K562 (cell line): ENCODE measurements at regions not wholly inside any gene's neighbourhood (a gene's known extent, or its start where the extent isn't known, plus 50 kb on each side); places are given as distances from the start of the nearest gene placed in this dataset.

Experiments used
- ATAC-seq: fragments of 200-7000 bp; cut with Tn5 transposase; 3 replicates; pipeline ENCODE4 v1.9.1; 2020; ENCODE audit warnings: moderate library complexity
- BruUV-seq: library from RNA; stranded (reverse); fragments of 400-500 nt; replicated peaks from 2 replicates; lab custom pipeline; 2021; lab: Mats Ljungman, UMichigan
- CTCF ChIA-PET: fragments of 300-600 bp; formaldehyde crosslinking; extraction: SDS; loops from one replicate; lab custom pipeline; 2021; ENCODE audit warnings: low intra/inter-chr PET ratio; lab: Yijun Ruan, JAX
- POLR2A ChIA-PET: fragments of 300-600, 350-650 bp; sonication (Branson Sonifier 250); formaldehyde crosslinking; extraction: SDS; loops from one replicate; lab custom pipeline; 2021; ENCODE audit warnings: antibody characterized with exemption, inconsistent platforms; lab: Yijun Ruan, JAX
- DNase-seq, 4 experiments: peaks; one replicate each; pipeline versions ENCODE4 v3.0.0 to v3.0.0-alpha.2; 2011 to 2018; ENCODE audit warnings: low spot score in 3 of 4, mixed read lengths in 3 of 4; ENCODE audit errors: extremely low read depth in 1 of 4
- FAIRE-seq: peaks from 2 replicates; lab custom pipeline; 2011; peaks lifted over from hg19 to GRCh38; lab: Jason Lieb, UNC
- H2AFZ ChIP-seq: 2 replicates; pipeline ENCODE4 v1.6.0; 2011; ENCODE audit warnings: low read depth, low read length, control low read depth, inconsistent platforms
- H3K27ac ChIP-seq: fragments of 200-600 bp; 3 replicates; pipeline ENCODE4 v1.8.0; 2011; ENCODE audit warnings: low read depth, mild to moderate bottlenecking, control low read depth, inconsistent platforms, low read length, moderate library complexity, mixed read lengths; ENCODE audit errors: extremely low read depth
- H3K27me3 ChIP-seq, 2 experiments: fragments of 300-600 bp in 1 of 2; 2 replicates in 1 of 2; 3 replicates in 1 of 2; pipeline versions ENCODE4 v1.6.0 to v1.8.0; 2011; ENCODE audit warnings: inconsistent platforms in 2 of 2, low read length in 2 of 2, mild to moderate bottlenecking in 1 of 2, mixed read lengths in 1 of 2, moderate library complexity in 1 of 2; ENCODE audit not compliant: control insufficient read depth in 2 of 2, insufficient read depth in 2 of 2
- H3K36me3 ChIP-seq: fragments of 300-600 bp; 3 replicates; pipeline ENCODE4 v1.8.0; 2011; ENCODE audit warnings: mild to moderate bottlenecking, low read length, inconsistent platforms; ENCODE audit not compliant: control insufficient read depth, insufficient read depth
- H3K4me1 ChIP-seq, 2 experiments: fragments of 200-600 bp in 1 of 2; replicated peaks in 1 of 2; 2 replicates in 1 of 2; 3 replicates in 1 of 2; pipeline versions ENCODE4 v1.5.1 to v1.8.0; 2011; ENCODE audit warnings: inconsistent platforms in 2 of 2, low read length in 2 of 2, mild to moderate bottlenecking in 1 of 2, mixed read lengths in 1 of 2, moderate library complexity in 1 of 2; ENCODE audit not compliant: control insufficient read depth in 2 of 2, insufficient read depth in 2 of 2
- H3K4me2 ChIP-seq: 2 replicates; pipeline ENCODE4 v1.6.1; 2011; ENCODE audit warnings: low read length, control low read depth, inconsistent platforms, mixed read lengths; ENCODE audit not compliant: insufficient read depth
- H3K4me3 ChIP-seq: fragments of 200-600 bp; sonication (generic), shearing (Covaris generic); 2 replicates; pipeline ENCODE4 v1.5.1; 2016; ENCODE audit warnings: control low read depth, inconsistent platforms
- H3K79me2 ChIP-seq: fragments of 200-600 bp; 3 replicates; pipeline ENCODE4 v1.8.0; 2011; ENCODE audit warnings: low read length, inconsistent platforms; ENCODE audit not compliant: control insufficient read depth, insufficient read depth
- H3K9ac ChIP-seq, 2 experiments: 2 replicates each; pipeline versions ENCODE4 v1.6.0 to v1.6.1; 2011; ENCODE audit warnings: low read depth in 2 of 2, low read length in 2 of 2, control low read depth in 1 of 2, inconsistent platforms in 1 of 2, mild to moderate bottlenecking in 1 of 2, mixed read lengths in 1 of 2; ENCODE audit not compliant: insufficient read depth in 1 of 2
- H3K9me1 ChIP-seq: one replicate; pipeline ENCODE4 v1.6.0; 2011; ENCODE audit warnings: inconsistent platforms, mild to moderate bottlenecking, low read length, moderate library complexity; ENCODE audit not compliant: control insufficient read depth, insufficient read depth
- H3K9me3 ChIP-seq: replicated peaks from 2 replicates; pipeline ENCODE4 v1.5.1; 2011; ENCODE audit warnings: low read depth, low read length, inconsistent platforms; ENCODE audit not compliant: control insufficient read depth, insufficient read depth
- H4K20me1 ChIP-seq: replicated peaks from 2 replicates; pipeline ENCODE4 v1.6.1; 2011; ENCODE audit warnings: low read length, inconsistent platforms, mixed read lengths; ENCODE audit not compliant: control insufficient read depth, insufficient read depth
- BCL6 ChIP-seq: fragments of 250-450 bp; sonication (Bioruptor Pico); IDR thresholded peaks from 2 replicates; pipeline ENCODE4 v1.4.0; 2020
- CHCHD3 ChIP-seq: fragments of 250-450 bp; sonication (Bioruptor Pico); IDR thresholded peaks from 2 replicates; pipeline ENCODE4 v2.1.2; 2022; ENCODE audit warnings: mild to moderate bottlenecking
- DNMT1 ChIP-seq: fragments of 450-650 bp; IDR thresholded peaks from 2 replicates; pipeline ENCODE4 v1.6.1; 2016; ENCODE audit warnings: antibody characterized with exemption, mild to moderate bottlenecking
- GTF2E2 ChIP-seq: fragments of 200-800 bp; sonication (Bioruptor generic); IDR thresholded peaks from 2 replicates; pipeline ENCODE4 v1.6.1; 2016; ENCODE audit warnings: missing genetic modification characterization, missing compliant biosample characterization
- NRF1 ChIP-seq, 2 experiments: fragments of 450-650 bp; IDR thresholded peaks in 1 of 2; conservative IDR thresholded peaks in 1 of 2; 2 replicates each; pipeline ENCODE4 v1.6.1; 2014; ENCODE audit warnings: mild to moderate bottlenecking in 2 of 2
- POLR2G ChIP-seq: fragments of 200-400 bp; formaldehyde crosslinking; IDR thresholded peaks from 2 replicates; pipeline ENCODE4 v1.6.1; 2017; ENCODE audit warnings: low read depth, mild to moderate bottlenecking, antibody characterized with exemption, low read length, moderate library complexity
- SP2 ChIP-seq: IDR thresholded peaks from 2 replicates; pipeline ENCODE4 v1.6.1; 2011; ENCODE audit warnings: mild to moderate bottlenecking, low read depth, low read length, moderate library complexity; ENCODE audit not compliant: poor library complexity, severe bottlenecking; ENCODE audit errors: extremely low read depth
- TCF7 ChIP-seq: sonication (generic); IDR thresholded peaks from 2 replicates; pipeline ENCODE4 v1.6.1; 2016; ENCODE audit warnings: antibody characterized with exemption, borderline replicate concordance
- TFAM ChIP-seq: fragments of 250-450 bp; sonication (Bioruptor Pico); conservative IDR thresholded peaks from 2 replicates; pipeline ENCODE4 v1.5.0; 2021; ENCODE audit warnings: mild to moderate bottlenecking, moderate library complexity
- ZBTB43 ChIP-seq: sonication (generic); formaldehyde crosslinking; IDR thresholded peaks from 2 replicates; pipeline ENCODE4 v1.8.0; 2023; ENCODE audit warnings: mild to moderate bottlenecking, missing genetic modification reagents
- ZNF12 ChIP-seq: sonication (generic); formaldehyde crosslinking; IDR thresholded peaks from 2 replicates; pipeline ENCODE4 v1.4.0; 2020; ENCODE audit warnings: mild to moderate bottlenecking, missing genetic modification reagents
- ZNF232 ChIP-seq: sonication (generic); formaldehyde crosslinking; IDR thresholded peaks from 2 replicates; pipeline ENCODE4 v1.8.0; 2022; ENCODE audit warnings: mild to moderate bottlenecking, missing genetic modification reagents
- ZNF507 ChIP-seq: conservative IDR thresholded peaks from 2 replicates; pipeline ENCODE4 v1.6.1; 2017; ENCODE audit warnings: missing genetic modification characterization, missing compliant biosample characterization
- WGBS: fragments of 100-300 bp; shearing (Covaris generic); methylation state at CpG from one replicate; pipeline ENCODE4 v1.1.6; 2016; ENCODE audit warnings: low coverage, mixed read lengths; ENCODE audit not compliant: insufficient coverage; ENCODE audit errors: missing lambda C conversion rate; 5-methylcytosine and 5-hydroxymethylcytosine counted together
- in situ Hi-C: fragments of 300-500 bp; cut with MboI; formaldehyde crosslinking; loops from 4 replicates; pipeline ENCODE4 v1.15.0; 2018; ENCODE audit warnings: inconsistent platforms, mixed read lengths
- intact Hi-C: fragments of 100-400 bp; cut with micrococcal nuclease; formaldehyde crosslinking; loops from 2 replicates; pipeline ENCODE4 v1.14.2; 2022

- Histone ChIP-seq H4K20me1 (no peaks in the 10 kb centered on the region), H3K9me3 (no peaks in the 10 kb centered on the region), H3K9me1 (no peaks in the 10 kb centered on the region), H3K9ac (no peak overlapping the region), H3K4me1 (no peaks in the 10 kb centered on the region), H3K27ac (no peak overlapping the region), H2AFZ (no peak overlapping the region), H3K36me3 (no peaks in the 10 kb centered on the region), H3K4me3 (no peak overlapping the region), H3K79me2 (no peaks in the 10 kb centered on the region), H3K4me2 (no peak overlapping the region), H3K27me3 (no peaks in the 10 kb centered on the region)
- 0% methylated on average over 2 of the region's 2 CpGs for WGBS
- TF ChIP-seq ZNF232 (CRISPR knock-in tag) (no peak), ZBTB43 (CRISPR knock-in tag) (no peak), GTF2E2 (tag) (no peak), DNMT1 (no peak), ZNF507 (tag) (no peak), NRF1 (conservative IDR thresholded peaks at IDR 0.05 in 1 of 2, IDR thresholded peaks at IDR 0.05 in 1 of 2) (no peak), CHCHD3 (CRISPR knock-in tag) (no peak), POLR2G (no peak), ZNF12 (no peak), SP2 (no peak), TFAM (CRISPR knock-in tag) (no peak), BCL6 (CRISPR knock-in tag) (no peak), TCF7 (no peak)
- no peak for ATAC-seq
- no peak for DNase-seq
- no TSS peak for BruUV-seq
- in situ Hi-C loops (no loop called here), intact Hi-C loops (no loop called here)
- CTCF ChIA-PET = no interaction called here
- POLR2A ChIA-PET = no interaction called here
- FAIRE-seq = no peak
These were observed 778.5 kb downstream of the BCL11A start for GRCh38 chr2:59774821-59775433.
